ENCODE measurements at regions not wholly inside any gene's neighbourhood (a gene's known extent, or its start where the extent isn't known, plus 50 kb on each side); places are given as distances from the start of the nearest gene placed in this dataset.

- TF ChIP-seq CTCF (IDR thresholded peaks at IDR 0.05) (peak; percentile 91), ZFX (IDR thresholded peaks at IDR 0.05; ENCODE audit: borderline replicate concordance) (no peak)
Observed at GRCh38 chr12:58346032-58346632, 404.8 kb downstream of the ATP23 start.
